ENCODE measurements at regions not wholly inside any gene's neighbourhood (a gene's known extent, or its start where the extent isn't known, plus 50 kb on each side); places are given as distances from the start of the nearest gene placed in this dataset.

- TF ChIP-seq CTCF (IDR thresholded peaks at IDR 0.05; ENCODE audit: low read depth, low read length) = no peak
- no peak for DNase-seq (ENCODE audit: extremely low read depth, low read depth)
These were observed 263.6 kb upstream of the SALL3 start for GRCh38 chr18:78716022-78716421.

DNA sequence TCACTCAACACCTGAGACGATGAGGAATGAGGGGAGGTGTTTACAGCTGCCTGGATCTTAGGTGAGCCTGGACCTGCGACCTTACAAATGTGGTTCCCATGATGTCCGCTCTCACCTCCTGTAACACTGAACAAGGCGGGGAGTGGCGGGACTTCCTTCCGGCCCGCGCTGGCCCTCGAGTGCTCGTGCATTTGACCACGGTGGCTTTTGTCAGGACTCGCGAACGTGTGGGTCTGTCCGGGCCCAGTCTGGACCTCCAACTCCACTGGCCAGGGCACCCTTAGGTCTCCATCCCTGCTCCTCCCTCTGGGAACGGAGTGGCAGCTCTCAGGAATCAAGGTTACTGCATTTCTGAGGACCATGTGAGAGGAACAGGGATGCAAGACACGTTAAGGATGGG lies 263.0 kb upstream of the SALL3 start:
- no peak for TF ChIP-seq CTCF (IDR thresholded peaks at IDR 0.05; ENCODE audit: low read depth, low read length)
- DNase-seq (ENCODE audit: extremely low read depth, low read depth) = no peak

DNA sequence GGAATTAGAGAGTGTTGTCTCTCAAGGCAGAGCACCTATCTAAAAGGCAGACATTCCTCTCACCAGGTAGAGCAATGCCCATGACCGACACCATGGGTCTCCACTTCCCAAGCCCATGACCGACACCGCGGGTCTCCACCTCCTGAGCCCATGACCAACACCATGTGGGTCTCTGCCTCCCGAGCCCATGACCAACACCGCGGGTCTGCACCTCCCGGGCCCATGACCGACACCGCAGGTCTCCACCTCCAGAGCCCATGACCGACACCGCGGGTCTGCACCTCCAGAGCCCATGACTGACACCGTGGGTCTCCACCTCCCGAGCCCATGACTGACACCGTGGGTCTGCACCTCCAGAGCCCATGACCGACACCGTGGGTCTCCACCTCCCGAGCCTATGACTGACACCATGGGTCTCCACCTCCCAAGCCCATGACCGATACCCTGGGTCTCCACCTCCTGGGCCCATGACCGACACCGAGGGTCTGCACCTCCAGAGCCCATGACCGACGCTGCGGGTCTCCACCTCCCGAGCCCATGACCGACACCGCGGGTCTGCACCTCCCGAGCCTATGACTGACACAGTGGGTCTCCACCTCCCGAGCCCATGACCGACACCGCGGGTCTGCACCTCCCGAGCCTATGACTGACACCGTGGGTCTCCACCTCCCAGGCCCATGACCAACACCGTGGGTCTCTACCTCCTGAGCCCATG lies 262.4 kb upstream of the SALL3 start:
- TF ChIP-seq CTCF (IDR thresholded peaks at IDR 0.05; ENCODE audit: low read depth, low read length) = no peak
- no peak for DNase-seq (ENCODE audit: extremely low read depth, low read depth)

- DNase-seq (ENCODE audit: extremely low read depth, low read depth) = no peak
- no peak for TF ChIP-seq CTCF (IDR thresholded peaks at IDR 0.05; ENCODE audit: low read depth, low read length)
These were observed 261.9 kb upstream of the SALL3 start for GRCh38 chr18:78717766-78718150.

- no peak for TF ChIP-seq CTCF (IDR thresholded peaks at IDR 0.05; ENCODE audit: low read depth, low read length)
These were observed 259.8 kb upstream of the SALL3 start for GRCh38 chr18:78719821-78720220.

GRCh38 chr18:78720456-78721237 lies 259.0 kb upstream of the SALL3 start:
- no peak for DNase-seq (ENCODE audit: extremely low read depth, low read depth)
- TF ChIP-seq CTCF (IDR thresholded peaks at IDR 0.05; ENCODE audit: low read depth, low read length) = no peak

More at GRCh38 chr18:78719821-78720220, 259.8 kb upstream of the SALL3 start:
- DNase-seq (ENCODE audit: extremely low read depth, low read depth) = no peak

DNA sequence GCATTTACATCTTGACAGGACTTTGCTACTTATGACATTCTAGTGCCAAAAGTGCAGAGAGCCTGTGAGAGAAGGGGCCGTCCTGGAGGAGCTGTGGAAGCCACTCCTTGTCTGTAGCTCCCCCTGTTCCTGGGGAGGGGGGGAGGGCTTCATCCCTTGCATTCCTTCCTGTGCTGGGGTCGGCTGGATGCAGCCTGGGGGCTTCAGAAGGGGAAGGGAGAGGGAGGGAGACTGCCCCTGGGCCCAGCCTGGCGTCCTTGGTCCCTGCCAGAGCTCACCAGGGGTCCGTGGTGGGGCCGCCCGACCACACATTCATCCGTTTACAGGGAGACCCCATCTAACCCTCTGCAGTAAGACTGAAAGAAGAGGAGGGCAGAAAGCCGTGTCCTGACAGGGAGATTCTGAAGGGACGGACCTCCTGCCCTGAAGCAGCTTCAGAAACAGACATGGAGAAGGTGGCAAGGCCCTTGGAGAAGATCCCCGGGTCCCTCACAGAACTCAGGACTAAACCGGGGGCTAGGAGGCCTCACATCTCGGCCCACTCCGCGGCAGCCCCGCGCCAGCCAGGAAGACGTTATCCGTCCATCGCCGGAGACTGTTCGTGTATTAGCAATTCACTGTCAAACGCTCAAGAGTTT lies 258.3 kb upstream of the SALL3 start:
- TF ChIP-seq CTCF (IDR thresholded peaks at IDR 0.05; ENCODE audit: low read depth, low read length) = no peak

More for the DNA sequence above, 258.3 kb upstream of the SALL3 start:
- no peak for DNase-seq (ENCODE audit: extremely low read depth, low read depth)

All from AG09319 (cell line).